Lung (tissue), 11 donors: ENCODE measurements at regions not wholly inside any gene's neighbourhood (a gene's known extent, or its start where the extent isn't known, plus 50 kb on each side); places are given as distances from the start of the nearest gene placed in this dataset.
A peak's percentile ranks its signal among the peaks of the same experiment; 100 is the strongest.

Experiments
- ATAC-seq: fragments of 200-7000 bp; cut with Tn5 transposase; one replicate; pipeline ENCODE4 v1.9.1; 2020; ENCODE audit warnings: moderate number of reproducible peaks; ENCODE audit not compliant: insufficient read depth, low FRiP score
- DNase-seq, 3 donors: peaks; one replicate each; pipeline ENCODE4 v3.0.0-alpha.2; 2013 to 2017
- H3K27ac ChIP-seq, 2 donors: one replicate each; pipeline ENCODE4 v1.5.1; 2013; ENCODE audit warnings: mild to moderate bottlenecking in 2 of 2, moderate library complexity in 2 of 2, control low read depth in 1 of 2, inconsistent platforms in 1 of 2, low read depth in 1 of 2, low read length in 1 of 2
- H3K27me3 ChIP-seq, 3 donors: one replicate each; pipeline ENCODE4 v1.5.1; 2013; ENCODE audit warnings: low read length in 2 of 3; ENCODE audit not compliant: control insufficient read depth in 3 of 3, insufficient read depth in 3 of 3
- H3K36me3 ChIP-seq, 4 donors: one replicate each; pipeline ENCODE4 v1.5.1; 2013; ENCODE audit warnings: low read length in 4 of 4, mild to moderate bottlenecking in 1 of 4, moderate library complexity in 1 of 4; ENCODE audit not compliant: control insufficient read depth in 4 of 4, insufficient read depth in 4 of 4
- H3K4me1 ChIP-seq, 5 donors: one replicate each; pipeline ENCODE4 v1.5.1; 2013; ENCODE audit warnings: low read length in 5 of 5, mild to moderate bottlenecking in 2 of 5, moderate library complexity in 1 of 5; ENCODE audit not compliant: control insufficient read depth in 5 of 5, insufficient read depth in 5 of 5
- H3K4me3 ChIP-seq: one replicate; pipeline ENCODE4 v1.5.1; 2013; ENCODE audit warnings: mild to moderate bottlenecking, control low read depth, moderate library complexity
- H3K9ac ChIP-seq, 2 donors: one replicate each; pipeline ENCODE4 v1.5.1; 2013; ENCODE audit warnings: low read length in 2 of 2, control low read depth in 1 of 2; ENCODE audit not compliant: insufficient read depth in 1 of 2
- H3K9me3 ChIP-seq, 4 donors: one replicate each; pipeline ENCODE4 v1.5.1; 2013; ENCODE audit warnings: low read length in 3 of 4, mild to moderate bottlenecking in 1 of 4, moderate library complexity in 1 of 4; ENCODE audit not compliant: control insufficient read depth in 4 of 4, insufficient read depth in 3 of 4
- WGBS, 2 donors: extraction: QIAGEN DNeasy Blood & Tissue Kit; methylation state at CpG; one replicate each; pipeline ENCODE4 v1.1.7; 2013; 5-methylcytosine and 5-hydroxymethylcytosine counted together
- TF ChIP-seq, protein P1 (sequence below): IDR thresholded peaks from 2 replicates; pipeline ENCODE4 v1.5.1; 2012; ENCODE audit warnings: mild to moderate bottlenecking; ENCODE audit errors: control extremely low read depth, extremely low read depth
- donor health status: control.
- donor health status: control.
- donor health status: Bipolar disorder and iron deficiency.
- donor health status: healthy.
- donor health status: DM: yes; HTN: yes; CAD: no.

- DNase-seq (peak in 1 of 3 donors; percentile 10), ATAC-seq (no peak)
- Histone ChIP-seq H3K9me3 (peaks cover 0 to 8% (median 0%) of the 10 kb centered on the region in 4 donors), H3K36me3 (no peaks in the 10 kb centered on the region), H3K27ac (no peak overlapping the region), H3K27me3 (no peaks in the 10 kb centered on the region), H3K9ac (no peak overlapping the region), H3K4me3 (no peak overlapping the region), H3K4me1 (peaks cover 0 to 3% (median 0%) of the 10 kb centered on the region in 5 donors)
- TF ChIP-seq, protein P1, sequence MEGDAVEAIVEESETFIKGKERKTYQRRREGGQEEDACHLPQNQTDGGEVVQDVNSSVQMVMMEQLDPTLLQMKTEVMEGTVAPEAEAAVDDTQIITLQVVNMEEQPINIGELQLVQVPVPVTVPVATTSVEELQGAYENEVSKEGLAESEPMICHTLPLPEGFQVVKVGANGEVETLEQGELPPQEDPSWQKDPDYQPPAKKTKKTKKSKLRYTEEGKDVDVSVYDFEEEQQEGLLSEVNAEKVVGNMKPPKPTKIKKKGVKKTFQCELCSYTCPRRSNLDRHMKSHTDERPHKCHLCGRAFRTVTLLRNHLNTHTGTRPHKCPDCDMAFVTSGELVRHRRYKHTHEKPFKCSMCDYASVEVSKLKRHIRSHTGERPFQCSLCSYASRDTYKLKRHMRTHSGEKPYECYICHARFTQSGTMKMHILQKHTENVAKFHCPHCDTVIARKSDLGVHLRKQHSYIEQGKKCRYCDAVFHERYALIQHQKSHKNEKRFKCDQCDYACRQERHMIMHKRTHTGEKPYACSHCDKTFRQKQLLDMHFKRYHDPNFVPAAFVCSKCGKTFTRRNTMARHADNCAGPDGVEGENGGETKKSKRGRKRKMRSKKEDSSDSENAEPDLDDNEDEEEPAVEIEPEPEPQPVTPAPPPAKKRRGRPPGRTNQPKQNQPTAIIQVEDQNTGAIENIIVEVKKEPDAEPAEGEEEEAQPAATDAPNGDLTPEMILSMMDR, result no peak
- 80 to 87% methylated on average over 1 of the region's 1 CpG for WGBS, 2 donors
Observed at GRCh38 chr4:60500810-60501209, 699.3 kb upstream of the ADGRL3 start.

DNA sequence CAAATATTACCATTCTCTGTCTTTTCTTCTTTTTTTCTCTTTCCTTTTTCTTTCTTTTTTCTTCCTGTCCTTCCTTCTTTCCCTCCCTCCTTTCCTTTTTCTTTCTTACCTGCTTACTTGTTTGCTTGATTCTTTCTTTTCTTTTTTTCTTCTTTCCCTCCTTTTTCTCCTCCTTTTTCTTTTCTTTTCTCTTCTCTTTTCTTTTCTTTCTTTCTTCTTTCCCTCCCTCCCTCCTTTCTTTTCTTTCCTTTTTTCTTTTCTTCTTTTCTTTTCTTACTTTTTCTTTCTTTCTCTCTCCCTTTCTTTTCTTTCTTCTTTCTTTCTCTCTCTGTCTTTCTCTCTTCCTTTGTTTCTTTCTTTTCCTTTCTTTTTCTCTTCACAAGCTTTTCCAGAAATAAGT lies 697.4 kb upstream of the ADGRL3 start:
- TF ChIP-seq, protein P1, result no peak
- Histone ChIP-seq H3K9ac (no peak overlapping the region), H3K4me1 (peaks cover 0 to 3% (median 0%) of the 10 kb centered on the region in 5 donors), H3K36me3 (no peaks in the 10 kb centered on the region), H3K27me3 (no peaks in the 10 kb centered on the region), H3K4me3 (no peak overlapping the region), H3K27ac (no peak overlapping the region), H3K9me3 (peaks cover 0 to 9% (median 0%) of the 10 kb centered on the region in 4 donors)
- ATAC-seq, result no peak
- DNase-seq, result no peak

GRCh38 chr4:60506061-60506460 lies 694.1 kb upstream of the ADGRL3 start:
- Histone ChIP-seq H3K36me3 (no peaks in the 10 kb centered on the region), H3K27ac (no peak overlapping the region), H3K4me1 (no peaks in the 10 kb centered on the region), H3K4me3 (no peak overlapping the region), H3K9ac (no peak overlapping the region), H3K27me3 (no peaks in the 10 kb centered on the region), H3K9me3 (peaks cover 0 to 9% (median under 1%) of the 10 kb centered on the region in 4 donors)
- TF ChIP-seq, protein P1, result no peak
- no peak for ATAC-seq
- DNase-seq, result no peak
- 47 to 52% methylated on average over 1 of the region's 1 CpG for WGBS, 2 donors

DNA sequence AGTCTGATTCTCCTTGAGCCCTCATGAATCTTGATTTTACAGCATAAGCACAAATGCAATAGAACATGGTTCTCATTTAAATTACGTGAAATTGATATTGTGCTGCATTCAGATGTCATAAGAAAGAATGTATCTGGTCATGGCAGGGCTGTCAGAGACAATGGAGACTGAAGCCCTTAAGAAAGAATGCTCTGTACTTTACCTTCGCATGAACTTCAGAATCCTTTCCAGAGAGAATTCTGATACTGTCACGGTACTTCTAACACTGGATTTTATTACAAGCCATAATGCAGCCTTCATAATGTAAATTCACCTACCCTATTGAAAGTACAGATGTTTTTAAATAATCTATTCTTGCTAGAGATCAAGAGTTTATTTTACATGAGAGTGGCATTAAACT lies 677.9 kb upstream of the ADGRL3 start:
- 80 to 81% methylated on average over 3 of the region's 3 CpGs for WGBS, 2 donors
- Histone ChIP-seq H3K36me3 (no peaks in the 10 kb centered on the region), H3K4me3 (no peak overlapping the region), H3K27me3 (no peaks in the 10 kb centered on the region), H3K27ac (no peak overlapping the region), H3K4me1 (no peaks in the 10 kb centered on the region), H3K9me3 (no peaks in the 10 kb centered on the region), H3K9ac (no peak overlapping the region)
- TF ChIP-seq, protein P1, result no peak
- ATAC-seq (no peak), DNase-seq (no peak)
